Endodermal cell (in vitro differentiated cells): ENCODE measurements at regions not wholly inside any gene's neighbourhood (a gene's known extent, or its start where the extent isn't known, plus 50 kb on each side); places are given as distances from the start of the nearest gene placed in this dataset.

Experiments
- DNase-seq: peaks from one replicate; pipeline ENCODE4 v3.0.0-alpha.2; 2017
- H3K27ac ChIP-seq: 2 replicates; pipeline ENCODE4 v1.5.1; 2013; ENCODE audit warnings: mild to moderate bottlenecking, low read depth, low read length, moderate library complexity
- H3K27me3 ChIP-seq: 2 replicates; pipeline ENCODE4 v1.6.1; 2013; ENCODE audit warnings: mild to moderate bottlenecking, low read length, moderate library complexity; ENCODE audit not compliant: insufficient read depth, control insufficient read depth, poor library complexity, severe bottlenecking
- H3K36me3 ChIP-seq: 2 replicates; pipeline ENCODE4 v1.7.0; 2013; ENCODE audit warnings: mild to moderate bottlenecking, low read length, moderate library complexity; ENCODE audit not compliant: control insufficient read depth, insufficient read depth
- H3K4me1 ChIP-seq: one replicate; pipeline ENCODE4 v1.7.0; 2013; ENCODE audit warnings: low read length; ENCODE audit not compliant: control insufficient read depth, insufficient read depth
- H3K4me3 ChIP-seq: 2 replicates; pipeline ENCODE4 v1.5.1; 2013; ENCODE audit warnings: mild to moderate bottlenecking, low read length, moderate library complexity
- H3K9ac ChIP-seq: 2 replicates; pipeline ENCODE4 v1.6.1; 2013; ENCODE audit warnings: mild to moderate bottlenecking, low read length, moderate library complexity; ENCODE audit not compliant: poor library complexity, severe bottlenecking; ENCODE audit errors: extremely low read depth
- H3K9me3 ChIP-seq: 2 replicates; pipeline ENCODE4 v1.6.1; 2013; ENCODE audit warnings: mild to moderate bottlenecking, low read length, moderate library complexity; ENCODE audit not compliant: control insufficient read depth
- H3K27ac Mint-ChIP-seq: 2 replicates; pipeline ENCODE4 v1.8.0; 2020; ENCODE audit warnings: mixed read lengths
- H3K27me3 Mint-ChIP-seq: 2 replicates; pipeline ENCODE4 v1.8.0; 2021; ENCODE audit warnings: mild to moderate bottlenecking, mixed read lengths; ENCODE audit not compliant: insufficient read depth
- H3K36me3 Mint-ChIP-seq: 2 replicates; pipeline ENCODE4 v1.8.0; 2020; ENCODE audit warnings: low read depth, mixed read lengths
- H3K4me1 Mint-ChIP-seq: 2 replicates; pipeline ENCODE4 v1.8.0; 2020; ENCODE audit warnings: mixed read lengths
- H3K4me3 Mint-ChIP-seq: 2 replicates; pipeline ENCODE4 v1.8.0; 2020; ENCODE audit warnings: mild to moderate bottlenecking, moderate library complexity, mixed read lengths
- H3K9me3 Mint-ChIP-seq: 2 replicates; pipeline ENCODE4 v1.8.0; 2020; ENCODE audit warnings: mild to moderate bottlenecking, mixed read lengths
- CTCF ChIP-seq: fragments of 200-600 bp; sonication (generic); conservative IDR thresholded peaks from 2 replicates; pipeline ENCODE4 v1.5.0; 2021; ENCODE audit warnings: antibody characterized with exemption, mild to moderate bottlenecking
- WGBS, 2 experiments: methylation state at CpG; one replicate each; pipeline versions ENCODE4 v1.1.5 to v1.1.7; 2013; ENCODE audit warnings: missing lambda C conversion rate in 2 of 2, mixed read lengths in 1 of 2; ENCODE audit not compliant: insufficient coverage in 1 of 2, insufficient read length in 1 of 2; 5-methylcytosine and 5-hydroxymethylcytosine counted together

- Mint-ChIP-seq H3K9me3 (no peaks in the 10 kb centered on the region), H3K27ac (no peak overlapping the region), H3K27me3 (no peaks in the 10 kb centered on the region), H3K4me1 (peaks cover 2% of the 10 kb centered on the region), H3K36me3 (no peaks in the 10 kb centered on the region), H3K4me3 (no peak overlapping the region)
- H3K27me3 ChIP-seq: no peaks in the 10 kb centered on the region
- no peak for DNase-seq
- no peaks in the 10 kb centered on the region for H3K4me1 ChIP-seq
- WGBS, 2 experiments: 94% methylated on average over 10 to 12 of the region's 12 CpGs
- H3K9ac ChIP-seq: no peak overlapping the region
- no peak overlapping the region for H3K27ac ChIP-seq
- TF ChIP-seq CTCF: no peak
- no peaks in the 10 kb centered on the region for H3K36me3 ChIP-seq
- H3K4me3 ChIP-seq: no peak overlapping the region
- H3K9me3 ChIP-seq: no peaks in the 10 kb centered on the region
Observed at GRCh38 chr22:49113758-49114157, 713.9 kb downstream of the BRD1 start.

- Mint-ChIP-seq H3K36me3 (no peaks in the 10 kb centered on the region), H3K4me1 (peaks cover 2% of the 10 kb centered on the region), H3K4me3 (no peak overlapping the region), H3K27ac (no peak overlapping the region), H3K27me3 (no peaks in the 10 kb centered on the region), H3K9me3 (no peaks in the 10 kb centered on the region)
- TF ChIP-seq CTCF: no peak
- Histone ChIP-seq H3K4me3 (no peak overlapping the region), H3K9me3 (no peaks in the 10 kb centered on the region), H3K27ac (no peak overlapping the region), H3K36me3 (no peaks in the 10 kb centered on the region), H3K27me3 (no peaks in the 10 kb centered on the region), H3K9ac (no peak overlapping the region), H3K4me1 (no peaks in the 10 kb centered on the region)
- WGBS, 2 experiments: 93% methylated on average over 10 to 16 of the region's 16 CpGs
- DNase-seq: peak; percentile 33
Observed at GRCh38 chr22:49112661-49113626, 714.7 kb downstream of the BRD1 start.

- Histone ChIP-seq H3K4me1 (no peaks in the 10 kb centered on the region), H3K9me3 (no peaks in the 10 kb centered on the region), H3K4me3 (no peak overlapping the region), H3K36me3 (no peaks in the 10 kb centered on the region), H3K27me3 (no peaks in the 10 kb centered on the region), H3K27ac (no peak overlapping the region), H3K9ac (no peak overlapping the region)
- 95 to 97% methylated on average over 12 to 15 of the region's 15 CpGs for WGBS, 2 experiments
- H3K4me1 Mint-ChIP-seq: no peaks in the 10 kb centered on the region
- no peak for DNase-seq
- H3K36me3 Mint-ChIP-seq: no peaks in the 10 kb centered on the region
- TF ChIP-seq CTCF: no peak
- H3K4me3 Mint-ChIP-seq: no peak overlapping the region
- H3K9me3 Mint-ChIP-seq: no peaks in the 10 kb centered on the region
- H3K27ac Mint-ChIP-seq: no peak overlapping the region
- H3K27me3 Mint-ChIP-seq: no peaks in the 10 kb centered on the region
Observed at GRCh38 chr22:49112176-49112575, 715.5 kb downstream of the BRD1 start.
